ENCODE measurements at regions not wholly inside any gene's neighbourhood (a gene's known extent, or its start where the extent isn't known, plus 50 kb on each side); places are given as distances from the start of the nearest gene placed in this dataset.

- no peak for TF ChIP-seq ZNF276 (CRISPR knock-in tag; IDR thresholded peaks at IDR 0.05; ENCODE audit: low read depth)
- no peak for TF ChIP-seq HOXA3 (CRISPR knock-in tag; IDR thresholded peaks at IDR 0.05)
- TF ChIP-seq ATF7-NPFF (CRISPR knock-in tag; IDR thresholded peaks at IDR 0.05; ENCODE audit: low read depth): no peak
- no peak for TF ChIP-seq SOX6 (IDR thresholded peaks at IDR 0.05)
- TF ChIP-seq SOX6 (CRISPR knock-in tag; IDR thresholded peaks at IDR 0.05): no peak
- TF ChIP-seq ZNF816 (CRISPR knock-in tag; IDR thresholded peaks at IDR 0.05; ENCODE audit: borderline replicate concordance): no peak
- TF ChIP-seq NR0B2 (CRISPR knock-in tag; IDR thresholded peaks at IDR 0.05): no peak
- no peak for TF ChIP-seq SRSF4 (IDR thresholded peaks at IDR 0.05; ENCODE audit: low read depth, low read length, poor library complexity, severe bottlenecking)
These were observed 91.8 kb upstream of the NHSL1 start (continued) for GRCh38 chr6:138590796-138591709.

GRCh38 chr6:138592749-138593123 is 93.4 kb upstream of the NHSL1 start:
- peak overlapping the region; percentile 68 for H3K9ac ChIP-seq (ENCODE audit: insufficient read depth, low read depth, low read length)
- peaks cover 77% of the 10 kb centered on the region for H3K4me1 ChIP-seq (ENCODE audit: insufficient read depth, low read length)
- CTCF ChIA-PET (ENCODE audit: low intra/inter-chr PET ratio, low total read pairs): no interaction called here
- H3K27me3 ChIP-seq (ENCODE audit: control insufficient read depth in 1 of 2, insufficient read depth in 2 of 2, low read length in 2 of 2): no peaks in the 10 kb centered on the region
- TSS peak; percentile 81 for BruUV-seq (replicated peaks)
- in situ Hi-C loops (cut with HindIII; ENCODE audit: extremely low pct_ligation_motif_present, low pct_unique_long_range_greater_than_20kb): loop anchor here (5.0 to 25.0 kb wide), 5 partner anchors 160 to 770 kb away; partner anchors contain the start of gene CITED2
- FAIRE-seq (no peak), ATAC-seq (no peak), DNase-seq (ENCODE audit: low spot score) (no peak)
- peak overlapping the region; percentile 37 to 64 (median 45) for H3K4me3 ChIP-seq (replicated peaks in 1 of 3; ENCODE audit: insufficient read depth in 1 of 3, low read depth in 2 of 3, low read length in 3 of 3)
- H3K79me2 ChIP-seq (ENCODE audit: insufficient read depth, low read length): no peaks in the 10 kb centered on the region
- peak overlapping the region; percentile 88 for H3K4me2 ChIP-seq (ENCODE audit: low read depth, low read length)
- intact Hi-C loops (cut with micrococcal nuclease; ENCODE audit: unreplicated experiment): loop anchor here (1.0 to 5.0 kb wide), 4 partner anchors 18 to 772 kb away; no protein-coding TSS in a partner anchor
- POLR2A ChIA-PET: no interaction called here
- H3K36me3 ChIP-seq (replicated peaks in 1 of 2; ENCODE audit: control insufficient read depth in 1 of 2, insufficient read depth in 2 of 2, low read length in 2 of 2): no peaks in the 10 kb centered on the region
- 98% methylated on average over 1 of the region's 1 CpG for WGBS (ENCODE audit: low lambda C conversion rate)
- no peaks in the 10 kb centered on the region for H3K9me3 ChIP-seq (ENCODE audit: low read length)
- H3K27ac ChIP-seq (ENCODE audit: extremely low read length, insufficient read depth, low read length): peak overlapping the region; percentile 78
- H4K20me1 ChIP-seq (ENCODE audit: insufficient read depth, low read length): no peaks in the 10 kb centered on the region
- peak overlapping the region; percentile 78 for H2AFZ ChIP-seq (ENCODE audit: low read length)
- TF ChIP-seq SATB2 (CRISPR knock-in tag; IDR thresholded peaks at IDR 0.05) (0 out of 2 replicates have a peak, but pooled peaks have one; percentile 40), ZNF251 (CRISPR knock-in tag; IDR thresholded peaks at IDR 0.05) (no peak), ZNF207 (IDR thresholded peaks at IDR 0.05; ENCODE audit: borderline replicate concordance) (no peak), ZNF275 (CRISPR knock-in tag; IDR thresholded peaks at IDR 0.05; ENCODE audit: borderline replicate concordance) (peak; percentile 44; the same call in 1 of the 2 replicates), ZSCAN12 (CRISPR knock-in tag; IDR thresholded peaks at IDR 0.05) (no peak), TCF12 (IDR thresholded peaks at IDR 0.05) (no peak), TCF12 (CRISPR knock-in tag; IDR thresholded peaks at IDR 0.05) (no peak), ZNF383 (CRISPR knock-in tag; IDR thresholded peaks at IDR 0.05; ENCODE audit: borderline replicate concordance) (no peak), ELF3 (CRISPR knock-in tag; IDR thresholded peaks at IDR 0.05) (no peak), TAF15 (IDR thresholded peaks at IDR 0.05; ENCODE audit: low read depth, low read length, poor library complexity, severe bottlenecking) (no peak), ZFX (CRISPR knock-in tag; IDR thresholded peaks at IDR 0.05; ENCODE audit: low read depth) (no peak), ZNF225 (CRISPR knock-in tag; IDR thresholded peaks at IDR 0.05) (no peak)
